Stomach (tissue), 8 donors: ENCODE measurements at regions not wholly inside any gene's neighbourhood (a gene's known extent, or its start where the extent isn't known, plus 50 kb on each side); places are given as distances from the start of the nearest gene placed in this dataset.

Experiments used
- DNase-seq, 2 donors: peaks; one replicate each; pipeline versions ENCODE4 v3.0.0 to v3.0.0-alpha.2; 2013 to 2019
- H3K27ac ChIP-seq, 5 donors: fragments of 200-600 bp in 4 of 5; sonication (generic) in 4 of 5; one replicate each; pipeline ENCODE4 v1.5.1; 2013 to 2019; ENCODE audit warnings: mild to moderate bottlenecking in 1 of 5, moderate library complexity in 1 of 5
- H3K27me3 ChIP-seq, 3 donors: fragments of 200-600 bp; sonication (generic); one replicate each; pipeline ENCODE4 v1.5.1; 2017 to 2019; ENCODE audit warnings: mixed run types in 1 of 3
- H3K36me3 ChIP-seq, 4 donors: fragments of 200-600 bp; sonication (generic); 1 replicate in 3 of 4; 2 replicates in 1 of 4; pipeline ENCODE4 v1.5.1; 2016 to 2019
- H3K4me1 ChIP-seq, 4 donors: fragments of 200-600 bp; sonication (generic); one replicate each; pipeline ENCODE4 v1.5.1; 2016 to 2019
- H3K4me3 ChIP-seq, 4 donors: fragments of 200-600 bp; sonication (generic) in 3 of 4; one replicate each; pipeline ENCODE4 v1.5.1; 2016 to 2019; ENCODE audit warnings: mild to moderate bottlenecking in 1 of 4
- H3K9me3 ChIP-seq, 4 donors: fragments of 200-600 bp; sonication (generic); one replicate each; pipeline ENCODE4 v1.5.1; 2016 to 2019
- EP300 ChIP-seq: sonication (generic); formaldehyde crosslinking; IDR thresholded peaks from one replicate; pipeline ENCODE4 v1.6.1; 2017; ENCODE audit warnings: antibody characterized with exemption
- POLR2A ChIP-seq, 4 donors: fragments of 450-650 bp; IDR thresholded peaks; one replicate each; pipeline ENCODE4 v1.6.1; 2016; ENCODE audit warnings: antibody characterized with exemption in 4 of 4, control low read depth in 2 of 4, mild to moderate bottlenecking in 1 of 4, moderate library complexity in 1 of 4
- POLR2AphosphoS5 ChIP-seq, 3 donors: sonication (generic); formaldehyde crosslinking; IDR thresholded peaks; one replicate each; pipeline ENCODE4 v1.6.1; 2016; ENCODE audit warnings: antibody characterized with exemption in 3 of 3
- WGBS, 5 donors: extraction: QIAGEN DNeasy Blood & Tissue Kit in 3 of 5; methylation state at CpG; one replicate each; pipeline versions ENCODE4 v1.1.5 to v1.1.7; 2013 to 2018; 5-methylcytosine and 5-hydroxymethylcytosine counted together
- intact Hi-C: fragments of 100-400 bp; cut with DNase I; formaldehyde crosslinking; loops from one replicate; pipeline ENCODE4 v1.15.1; 2023; ENCODE audit warnings: low total_unique reads
- TF ChIP-seq, protein P1 (sequence below), 7 experiments: fragments of 450-650 bp in 4 of 7; fragments of 200-600 bp in 3 of 7; sonication (generic) in 3 of 7; IDR thresholded peaks; one replicate each; pipeline ENCODE4 v1.5.1; 2016 to 2019; ENCODE audit warnings: antibody characterized with exemption in 7 of 7, control low read depth in 2 of 7, mild to moderate bottlenecking in 1 of 7
- donor health status: healthy with polysubstance abuse.
- donor health status: Bipolar disorder and iron deficiency.
- donor health status: healthy.

DNA sequence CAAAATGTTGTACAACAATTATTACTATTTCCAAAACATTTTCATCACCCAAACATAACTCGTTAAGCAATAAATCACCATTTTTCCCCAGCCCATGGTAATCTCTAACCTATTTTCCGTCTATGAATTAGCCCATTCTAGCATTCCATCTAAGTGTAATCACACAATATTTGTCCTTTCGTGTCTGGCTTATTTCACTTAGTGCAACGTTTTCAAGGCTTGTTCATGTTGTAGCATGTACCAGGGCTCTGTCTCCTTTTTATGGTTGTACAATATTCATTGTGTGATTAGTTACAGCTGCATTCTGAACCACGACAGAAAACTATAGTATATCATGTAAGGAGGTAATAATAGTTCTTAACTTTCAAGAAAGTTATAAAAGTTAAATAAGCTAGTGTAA is 656.0 kb upstream of the HS3ST1 start:
- H3K4me3 ChIP-seq: no peak overlapping the region
- H3K27me3 ChIP-seq: no peaks in the 10 kb centered on the region
- no peak overlapping the region for H3K27ac ChIP-seq
- intact Hi-C loops: no loop called here
- 54 to 78% (median 59%) methylated on average over 5 of the region's 5 CpGs for WGBS, 5 donors
- no peaks in the 10 kb centered on the region for H3K9me3 ChIP-seq
- H3K36me3 ChIP-seq: no peaks in the 10 kb centered on the region
- H3K4me1 ChIP-seq: no peaks in the 10 kb centered on the region
- no peak for DNase-seq
- TF ChIP-seq POLR2AphosphoS5 (IDR thresholded peaks at IDR 0.05) (no peak), POLR2A (IDR thresholded peaks at IDR 0.05) (no peak), EP300 (no peak)
- TF ChIP-seq, protein P1, sequence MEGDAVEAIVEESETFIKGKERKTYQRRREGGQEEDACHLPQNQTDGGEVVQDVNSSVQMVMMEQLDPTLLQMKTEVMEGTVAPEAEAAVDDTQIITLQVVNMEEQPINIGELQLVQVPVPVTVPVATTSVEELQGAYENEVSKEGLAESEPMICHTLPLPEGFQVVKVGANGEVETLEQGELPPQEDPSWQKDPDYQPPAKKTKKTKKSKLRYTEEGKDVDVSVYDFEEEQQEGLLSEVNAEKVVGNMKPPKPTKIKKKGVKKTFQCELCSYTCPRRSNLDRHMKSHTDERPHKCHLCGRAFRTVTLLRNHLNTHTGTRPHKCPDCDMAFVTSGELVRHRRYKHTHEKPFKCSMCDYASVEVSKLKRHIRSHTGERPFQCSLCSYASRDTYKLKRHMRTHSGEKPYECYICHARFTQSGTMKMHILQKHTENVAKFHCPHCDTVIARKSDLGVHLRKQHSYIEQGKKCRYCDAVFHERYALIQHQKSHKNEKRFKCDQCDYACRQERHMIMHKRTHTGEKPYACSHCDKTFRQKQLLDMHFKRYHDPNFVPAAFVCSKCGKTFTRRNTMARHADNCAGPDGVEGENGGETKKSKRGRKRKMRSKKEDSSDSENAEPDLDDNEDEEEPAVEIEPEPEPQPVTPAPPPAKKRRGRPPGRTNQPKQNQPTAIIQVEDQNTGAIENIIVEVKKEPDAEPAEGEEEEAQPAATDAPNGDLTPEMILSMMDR (IDR thresholded peaks at IDR 0.05): no peak

DNA sequence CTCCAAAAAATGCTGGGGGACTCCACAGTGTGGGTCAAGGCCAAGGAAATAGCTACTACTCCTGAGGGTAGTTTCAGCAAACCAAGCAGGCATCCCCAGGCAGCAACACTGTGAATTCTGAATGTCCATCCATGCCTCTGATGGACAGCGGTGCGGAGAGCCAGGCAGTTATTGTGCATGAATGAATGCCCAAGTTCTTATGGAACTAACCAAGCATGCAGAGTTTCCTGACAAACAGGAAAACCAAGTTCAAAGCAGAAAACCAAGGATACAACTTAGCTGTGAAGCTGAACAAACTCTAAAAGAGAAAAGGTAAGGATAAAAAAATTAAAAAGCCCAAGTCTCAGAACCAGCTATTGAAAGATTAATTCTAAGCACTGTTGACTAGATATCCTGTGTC is 642.6 kb upstream of the HS3ST1 start:
- no peaks in the 10 kb centered on the region for H3K36me3 ChIP-seq
- no peak for TF ChIP-seq POLR2A (IDR thresholded peaks at IDR 0.05)
- TF ChIP-seq, protein P1 (IDR thresholded peaks at IDR 0.05): no peak
- no peak for TF ChIP-seq EP300
- no peak for TF ChIP-seq POLR2AphosphoS5 (IDR thresholded peaks at IDR 0.05)
- WGBS, 5 donors: 83 to 94% (median 90%) methylated on average over 2 of the region's 2 CpGs
- H3K9me3 ChIP-seq: no peaks in the 10 kb centered on the region
- DNase-seq: peak in 1 of 2 donors; percentile 6
- no peaks in the 10 kb centered on the region for H3K27me3 ChIP-seq
- H3K27ac ChIP-seq: no peak overlapping the region
- no peaks in the 10 kb centered on the region for H3K4me1 ChIP-seq
- H3K4me3 ChIP-seq: no peak overlapping the region
- intact Hi-C loops: no loop called here

DNA sequence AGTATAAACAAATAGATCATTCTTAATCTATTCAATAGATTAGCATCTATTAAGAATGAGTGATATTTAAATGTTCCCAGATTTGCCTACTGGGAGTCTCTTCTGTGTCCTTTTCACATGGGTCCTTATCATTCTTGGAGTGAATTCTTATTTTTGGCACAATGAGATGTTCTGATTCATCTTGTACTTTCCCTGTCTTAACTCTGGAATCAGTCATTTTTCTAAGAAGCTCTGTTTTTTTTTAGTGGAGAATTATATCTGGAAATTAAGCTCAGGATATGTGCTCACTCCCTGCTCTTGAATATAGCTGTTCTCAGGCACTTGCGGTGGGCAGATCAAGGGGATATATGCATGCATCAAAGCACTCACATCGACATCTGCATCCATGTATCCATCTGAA is 625.3 kb upstream of the HS3ST1 start:
- Histone ChIP-seq H3K4me1 (no peaks in the 10 kb centered on the region), H3K36me3 (no peaks in the 10 kb centered on the region), H3K4me3 (no peak overlapping the region), H3K9me3 (no peaks in the 10 kb centered on the region), H3K27ac (no peak overlapping the region), H3K27me3 (no peaks in the 10 kb centered on the region)
- 76 to 97% (median 82%) methylated on average over 2 of the region's 2 CpGs for WGBS, 5 donors
- TF ChIP-seq EP300 (no peak), POLR2A (IDR thresholded peaks at IDR 0.05) (no peak)
- TF ChIP-seq, protein P1 (IDR thresholded peaks at IDR 0.05): no peak
- intact Hi-C loops: no loop called here
- no peak for DNase-seq

DNA sequence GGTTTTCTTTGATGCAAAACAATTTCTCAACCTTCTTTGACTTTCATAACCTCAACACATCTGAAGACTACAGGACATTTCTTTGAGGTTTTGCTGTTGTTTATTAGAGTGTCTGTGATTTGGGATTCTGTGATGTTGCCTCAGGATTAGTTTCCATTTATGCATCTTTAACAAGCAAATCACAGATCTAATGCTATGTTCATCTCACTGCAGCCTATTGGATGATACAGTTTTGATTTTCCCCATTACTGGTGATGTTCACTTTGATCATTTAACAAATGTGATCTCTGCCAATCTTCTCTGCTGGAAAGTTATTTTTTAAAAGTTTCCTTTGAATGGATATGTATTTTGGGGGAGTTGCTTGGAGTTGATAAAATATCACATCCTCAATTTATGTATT is 624.9 kb upstream of the HS3ST1 start:
- intact Hi-C loops: no loop called here

More for the DNA sequence above, 624.9 kb upstream of the HS3ST1 start:
- no peaks in the 10 kb centered on the region for H3K27me3 ChIP-seq
- no peaks in the 10 kb centered on the region for H3K36me3 ChIP-seq
- H3K4me3 ChIP-seq: no peak overlapping the region
- H3K4me1 ChIP-seq: no peaks in the 10 kb centered on the region
- no peak overlapping the region for H3K27ac ChIP-seq
- no peak for DNase-seq
- no peak for TF ChIP-seq POLR2A (IDR thresholded peaks at IDR 0.05)
- TF ChIP-seq POLR2AphosphoS5 (IDR thresholded peaks at IDR 0.05): no peak
- TF ChIP-seq EP300: no peak
- TF ChIP-seq, protein P1 (IDR thresholded peaks at IDR 0.05): no peak
- H3K9me3 ChIP-seq: no peaks in the 10 kb centered on the region
